ENCODE measurements at regions not wholly inside any gene's neighbourhood (a gene's known extent, or its start where the extent isn't known, plus 50 kb on each side); places are given as distances from the start of the nearest gene placed in this dataset.
"Not testable (repeated sequence)": the region's sequence is repeated elsewhere in the genome, so short reads cannot be mapped to it uniquely, and the experiment has no call there.

DNA sequence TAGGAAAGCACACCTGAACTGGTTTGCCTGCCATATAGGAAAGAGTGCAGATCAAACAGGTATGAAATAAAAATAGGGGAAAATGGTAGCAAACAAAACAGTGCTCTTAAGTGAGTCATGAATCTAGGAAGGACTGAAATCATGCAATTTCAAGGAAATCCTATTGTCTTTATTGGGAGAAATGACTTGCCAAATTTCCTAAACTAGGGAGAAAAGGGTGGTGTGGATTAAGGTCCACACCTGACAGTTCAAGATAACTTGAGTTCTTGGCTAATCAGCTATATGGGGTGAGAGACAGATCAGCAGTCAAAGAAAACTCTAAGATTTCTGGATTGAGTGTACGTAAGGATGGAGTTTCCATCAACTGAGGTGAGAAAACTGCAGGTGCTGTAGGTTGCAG, 101.1 kb downstream of the PRKAB2 start:
- no peaks in the 10 kb centered on the region for H3K36me3 Mint-ChIP-seq
- peaks cover 12% of the 10 kb centered on the region for H3K4me1 Mint-ChIP-seq
- H3K4me3 Mint-ChIP-seq = no peak overlapping the region
- H3K9me3 Mint-ChIP-seq = peaks cover 5% of the 10 kb centered on the region
- H3K27ac Mint-ChIP-seq = no peak overlapping the region
- CTCF ChIA-PET = no interaction called here
- ATAC-seq = no peak
- POLR2A ChIA-PET = interaction anchor here (0.6 to 1.2 kb wide), 2 partner anchors 13 to 17 kb away, joined by 3 read pairs; no protein-coding TSS in a partner anchor
- peaks cover 88% of the 10 kb centered on the region for H3K27me3 Mint-ChIP-seq (ENCODE audit: low read depth)
- TF ChIP-seq SMAD3 (CRISPR knock-in tag; IDR thresholded peaks at IDR 0.05; ENCODE audit: borderline replicate concordance) = no peak
- no peak for TF ChIP-seq ZNF423 (CRISPR knock-in tag; IDR thresholded peaks at IDR 0.05)
- DNase-seq (ENCODE audit: low spot score) = no peak

DNA sequence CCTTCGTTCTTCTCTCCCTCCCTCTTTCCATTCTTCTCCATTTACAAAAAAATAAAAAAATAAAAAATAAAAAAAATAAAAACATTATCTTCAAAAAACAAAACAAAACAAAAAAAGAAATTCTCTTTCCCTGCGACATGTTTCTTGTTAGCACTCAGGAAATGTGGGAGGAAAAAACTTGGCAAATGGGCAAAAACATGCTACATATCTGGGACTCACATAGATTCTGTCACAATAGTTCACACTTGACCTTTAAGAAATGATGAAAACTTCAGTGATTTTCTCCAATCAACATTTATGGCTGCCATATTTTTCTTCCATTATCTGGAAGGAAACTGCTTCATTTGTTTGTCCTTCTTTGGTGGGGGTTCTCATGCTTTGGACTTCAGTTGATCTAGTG, 109.3 kb downstream of the PRKAB2 start:
- no peak overlapping the region for H3K4me3 Mint-ChIP-seq
- DNase-seq (ENCODE audit: low spot score) (no peak), ATAC-seq (no peak)
- peaks cover 22% of the 10 kb centered on the region for H3K27me3 Mint-ChIP-seq (ENCODE audit: low read depth)
- no peaks in the 10 kb centered on the region for H3K4me1 Mint-ChIP-seq
- TF ChIP-seq ZNF416 (CRISPR knock-in tag; IDR thresholded peaks at IDR 0.05) (no peak), ZNF138 (CRISPR knock-in tag; conservative IDR thresholded peaks at IDR 0.05) (no peak), GRHL2 (CRISPR knock-in tag; IDR thresholded peaks at IDR 0.05; ENCODE audit: insufficient replicate concordance, severe bottlenecking) (no peak), TEAD4 (CRISPR knock-in tag; IDR thresholded peaks at IDR 0.05) (no peak), MXD4 (CRISPR knock-in tag; IDR thresholded peaks at IDR 0.05; ENCODE audit: borderline replicate concordance) (no peak), SOX15 (CRISPR knock-in tag; IDR thresholded peaks at IDR 0.05) (no peak), FOXP1 (CRISPR knock-in tag; IDR thresholded peaks at IDR 0.05; ENCODE audit: borderline replicate concordance) (no peak)
- TF ChIP-seq, protein P1, sequence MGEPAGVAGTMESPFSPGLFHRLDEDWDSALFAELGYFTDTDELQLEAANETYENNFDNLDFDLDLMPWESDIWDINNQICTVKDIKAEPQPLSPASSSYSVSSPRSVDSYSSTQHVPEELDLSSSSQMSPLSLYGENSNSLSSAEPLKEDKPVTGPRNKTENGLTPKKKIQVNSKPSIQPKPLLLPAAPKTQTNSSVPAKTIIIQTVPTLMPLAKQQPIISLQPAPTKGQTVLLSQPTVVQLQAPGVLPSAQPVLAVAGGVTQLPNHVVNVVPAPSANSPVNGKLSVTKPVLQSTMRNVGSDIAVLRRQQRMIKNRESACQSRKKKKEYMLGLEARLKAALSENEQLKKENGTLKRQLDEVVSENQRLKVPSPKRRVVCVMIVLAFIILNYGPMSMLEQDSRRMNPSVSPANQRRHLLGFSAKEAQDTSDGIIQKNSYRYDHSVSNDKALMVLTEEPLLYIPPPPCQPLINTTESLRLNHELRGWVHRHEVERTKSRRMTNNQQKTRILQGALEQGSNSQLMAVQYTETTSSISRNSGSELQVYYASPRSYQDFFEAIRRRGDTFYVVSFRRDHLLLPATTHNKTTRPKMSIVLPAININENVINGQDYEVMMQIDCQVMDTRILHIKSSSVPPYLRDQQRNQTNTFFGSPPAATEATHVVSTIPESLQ (CRISPR knock-in tag; IDR thresholded peaks at IDR 0.05) = no peak
- TF ChIP-seq, protein P2, sequence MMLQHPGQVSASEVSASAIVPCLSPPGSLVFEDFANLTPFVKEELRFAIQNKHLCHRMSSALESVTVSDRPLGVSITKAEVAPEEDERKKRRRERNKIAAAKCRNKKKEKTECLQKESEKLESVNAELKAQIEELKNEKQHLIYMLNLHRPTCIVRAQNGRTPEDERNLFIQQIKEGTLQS (CRISPR knock-in tag; conservative IDR thresholded peaks at IDR 0.05) = no peak
- ChIA-PET POLR2A (no interaction called here), CTCF (no interaction called here)
- peaks cover 36% of the 10 kb centered on the region for H3K36me3 Mint-ChIP-seq
- H3K9me3 Mint-ChIP-seq = peaks cover 64% of the 10 kb centered on the region
- no peak overlapping the region for H3K27ac Mint-ChIP-seq

DNA sequence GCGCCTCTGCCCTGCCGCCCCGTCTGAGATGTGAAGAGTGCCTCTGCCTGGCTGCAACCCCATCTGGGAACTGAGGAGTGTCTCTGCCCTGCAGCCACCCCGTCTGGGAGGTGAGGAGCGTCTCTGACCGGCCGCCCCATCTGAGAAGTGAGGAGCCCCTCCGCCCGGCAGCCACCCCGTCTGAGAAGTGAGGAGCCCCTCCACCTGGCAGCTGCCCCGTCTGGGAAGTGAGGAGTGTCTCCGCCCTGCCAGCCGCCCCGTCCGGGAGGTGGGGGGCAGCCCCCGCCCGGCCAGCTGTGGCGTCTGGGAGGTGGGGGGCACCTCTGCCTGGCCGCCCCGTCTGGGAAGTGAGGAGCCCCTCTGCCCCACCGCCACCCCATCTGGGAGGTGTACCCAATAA, 110.4 kb downstream of the PRKAB2 start:
- H3K9me3 Mint-ChIP-seq = peaks cover 70% of the 10 kb centered on the region
- CTCF ChIA-PET; H3K4me1 Mint-ChIP-seq; H3K27ac Mint-ChIP-seq; H3K4me3 Mint-ChIP-seq; ATAC-seq; DNase-seq (ENCODE audit: low spot score); POLR2A ChIA-PET: not testable (repeated sequence)
- peaks cover 36% of the 10 kb centered on the region for H3K36me3 Mint-ChIP-seq
- peaks cover 17% of the 10 kb centered on the region for H3K27me3 Mint-ChIP-seq (ENCODE audit: low read depth)

- Mint-ChIP-seq H3K27ac (no peak overlapping the region), H3K4me1 (peaks cover 6% of the 10 kb centered on the region; the same call in 1 of the 2 replicates), H3K27me3 (ENCODE audit: low read depth) (no peaks in the 10 kb centered on the region), H3K36me3 (no peaks in the 10 kb centered on the region), H3K9me3 (peaks cover 9% of the 10 kb centered on the region), H3K4me3 (no peak overlapping the region)
- POLR2A ChIA-PET = no interaction called here
- TF ChIP-seq MAX (CRISPR knock-in tag; IDR thresholded peaks at IDR 0.05) (no peak), SMAD4 (CRISPR knock-in tag; IDR thresholded peaks at IDR 0.05) (no peak), CDX4 (CRISPR knock-in tag; IDR thresholded peaks at IDR 0.05; ENCODE audit: borderline replicate concordance) (no peak), KAT7 (CRISPR knock-in tag; IDR thresholded peaks at IDR 0.05; ENCODE audit: borderline replicate concordance) (no peak), NFYB (CRISPR knock-in tag; conservative IDR thresholded peaks at IDR 0.05; ENCODE audit: low read depth) (no peak)
- ATAC-seq (no peak), DNase-seq (ENCODE audit: low spot score) (no peak)
- CTCF ChIA-PET = no interaction called here
Observed at GRCh38 chr1:147053269-147053668, 115.1 kb downstream of the NBPF12 start.
